ENCODE measurements at regions not wholly inside any gene's neighbourhood (a gene's known extent, or its start where the extent isn't known, plus 50 kb on each side); places are given as distances from the start of the nearest gene placed in this dataset.
A peak's percentile ranks its signal among the peaks of the same experiment; 100 is the strongest.

- Histone ChIP-seq H3K27me3 (replicated peaks) (peaks cover 7% of the 10 kb centered on the region), H3K27ac (no peak overlapping the region), H3K4me3 (ENCODE audit: low read depth, low read length) (no peak overlapping the region), H3K36me3 (replicated peaks) (no peaks in the 10 kb centered on the region)
- TF ChIP-seq, protein P1, sequence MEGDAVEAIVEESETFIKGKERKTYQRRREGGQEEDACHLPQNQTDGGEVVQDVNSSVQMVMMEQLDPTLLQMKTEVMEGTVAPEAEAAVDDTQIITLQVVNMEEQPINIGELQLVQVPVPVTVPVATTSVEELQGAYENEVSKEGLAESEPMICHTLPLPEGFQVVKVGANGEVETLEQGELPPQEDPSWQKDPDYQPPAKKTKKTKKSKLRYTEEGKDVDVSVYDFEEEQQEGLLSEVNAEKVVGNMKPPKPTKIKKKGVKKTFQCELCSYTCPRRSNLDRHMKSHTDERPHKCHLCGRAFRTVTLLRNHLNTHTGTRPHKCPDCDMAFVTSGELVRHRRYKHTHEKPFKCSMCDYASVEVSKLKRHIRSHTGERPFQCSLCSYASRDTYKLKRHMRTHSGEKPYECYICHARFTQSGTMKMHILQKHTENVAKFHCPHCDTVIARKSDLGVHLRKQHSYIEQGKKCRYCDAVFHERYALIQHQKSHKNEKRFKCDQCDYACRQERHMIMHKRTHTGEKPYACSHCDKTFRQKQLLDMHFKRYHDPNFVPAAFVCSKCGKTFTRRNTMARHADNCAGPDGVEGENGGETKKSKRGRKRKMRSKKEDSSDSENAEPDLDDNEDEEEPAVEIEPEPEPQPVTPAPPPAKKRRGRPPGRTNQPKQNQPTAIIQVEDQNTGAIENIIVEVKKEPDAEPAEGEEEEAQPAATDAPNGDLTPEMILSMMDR (IDR thresholded peaks at IDR 0.05; ENCODE audit: low read depth, low read length, missing control alignments) = no peak
- no peak for DNase-seq
- in situ Hi-C loops (cut with HindIII; ENCODE audit: low pct_ligation_motif_present, low sequenced_read_pairs) = no loop called here
Observed at GRCh38 chr20:48302844-48303542, 517.7 kb upstream of the SULF2 start.

GRCh38 chr20:48302149-48302548 lies 516.9 kb upstream of the SULF2 start:
- in situ Hi-C loops (cut with HindIII; ENCODE audit: low pct_ligation_motif_present, low sequenced_read_pairs) = no loop called here
- H3K4me3 ChIP-seq (ENCODE audit: low read depth, low read length) = no peak overlapping the region
- no peak overlapping the region for H3K27ac ChIP-seq
- DNase-seq = no peak
- no peaks in the 10 kb centered on the region for H3K36me3 ChIP-seq (replicated peaks)
- peaks cover 6% of the 10 kb centered on the region for H3K27me3 ChIP-seq (replicated peaks)
- TF ChIP-seq, protein P1 (IDR thresholded peaks at IDR 0.05; ENCODE audit: low read depth, low read length, missing control alignments) = no peak

- Histone ChIP-seq H3K4me3 (ENCODE audit: low read depth, low read length) (no peak overlapping the region), H3K27ac (no peak overlapping the region), H3K27me3 (replicated peaks) (peaks cover 1% of the 10 kb centered on the region), H3K36me3 (replicated peaks) (no peaks in the 10 kb centered on the region)
- no peak for DNase-seq
- TF ChIP-seq, protein P1 (IDR thresholded peaks at IDR 0.05; ENCODE audit: low read depth, low read length, missing control alignments) = no peak
- in situ Hi-C loops (cut with HindIII; ENCODE audit: low pct_ligation_motif_present, low sequenced_read_pairs) = no loop called here
Observed at GRCh38 chr20:48301189-48301588, 515.9 kb upstream of the SULF2 start.

- Histone ChIP-seq H3K27ac (no peak overlapping the region), H3K27me3 (replicated peaks) (no peaks in the 10 kb centered on the region), H3K36me3 (replicated peaks) (no peaks in the 10 kb centered on the region), H3K4me3 (ENCODE audit: low read depth, low read length) (no peak overlapping the region)
- TF ChIP-seq, protein P1 (IDR thresholded peaks at IDR 0.05; ENCODE audit: low read depth, low read length, missing control alignments) = no peak
- DNase-seq = no peak
- in situ Hi-C loops (cut with HindIII; ENCODE audit: low pct_ligation_motif_present, low sequenced_read_pairs) = no loop called here
Observed at GRCh38 chr20:48300529-48300928, 515.2 kb upstream of the SULF2 start.

GRCh38 chr20:48298851-48299484 lies 513.7 kb upstream of the SULF2 start:
- DNase-seq = peak; percentile 96
- Histone ChIP-seq H3K27ac (peak overlapping the region; percentile 50), H3K36me3 (replicated peaks) (no peaks in the 10 kb centered on the region), H3K4me3 (ENCODE audit: low read depth, low read length) (no peak overlapping the region), H3K27me3 (replicated peaks) (no peaks in the 10 kb centered on the region)
- TF ChIP-seq, protein P1 (IDR thresholded peaks at IDR 0.05; ENCODE audit: low read depth, low read length, missing control alignments) = no peak
- in situ Hi-C loops (cut with HindIII; ENCODE audit: low pct_ligation_motif_present, low sequenced_read_pairs) = no loop called here

Measured in brain microvascular endothelial cell (primary cell).